ENCODE measurements at regions not wholly inside any gene's neighbourhood (a gene's known extent, or its start where the extent isn't known, plus 50 kb on each side); places are given as distances from the start of the nearest gene placed in this dataset.

DNA sequence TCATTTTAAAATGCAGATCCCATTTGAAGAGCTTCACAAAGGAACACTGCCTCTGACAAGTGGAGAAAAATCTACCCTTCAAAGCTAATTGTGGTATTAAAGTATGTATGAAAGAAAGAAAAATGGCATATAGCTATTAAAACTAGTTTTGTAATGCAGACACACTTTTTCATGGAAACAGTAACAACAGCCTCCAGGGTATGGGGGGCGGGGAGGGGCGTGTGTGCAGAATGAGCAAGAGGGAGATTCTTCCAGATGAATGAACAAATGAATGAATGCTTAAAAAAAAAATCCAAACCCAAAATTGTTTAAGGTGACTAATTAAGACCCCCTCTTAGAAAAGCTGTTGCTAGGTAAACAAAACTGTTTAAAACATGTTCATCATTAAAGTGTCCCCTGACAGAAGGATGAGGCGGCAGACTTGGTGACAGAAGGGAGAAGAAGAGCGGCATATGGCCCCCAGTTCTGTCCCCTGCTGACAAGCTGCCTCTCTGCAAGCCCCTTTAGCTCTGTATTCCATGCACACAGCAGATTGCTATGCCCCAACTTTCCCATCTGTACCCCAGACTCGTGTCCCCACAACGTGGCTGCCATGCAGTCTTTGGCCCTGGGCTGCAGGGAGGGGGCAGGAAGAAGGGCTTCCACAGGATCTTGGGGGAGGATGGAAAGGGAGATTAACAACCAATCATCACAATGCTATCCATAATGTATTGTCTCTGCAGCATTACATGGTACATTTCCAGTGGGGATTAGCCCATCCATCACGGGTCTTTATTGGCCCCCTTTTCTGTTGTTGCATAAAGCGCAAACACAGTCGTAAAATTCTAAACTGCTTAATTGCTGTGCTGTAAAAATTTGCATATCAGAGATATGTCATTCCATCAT is 108.4 kb upstream of the OLIG3 start:
- no peaks in the 10 kb centered on the region for H3K4me1 ChIP-seq
- ATAC-seq (no peak), DNase-seq (no peak)
- H3K27me3 ChIP-seq, result no peaks in the 10 kb centered on the region
- TF ChIP-seq CTCF (IDR thresholded peaks at IDR 0.05), result no peak
- no peak for TF ChIP-seq POLR2A (IDR thresholded peaks at IDR 0.05)
- WGBS (ENCODE audit: insufficient coverage, low coverage, low lambda C conversion rate, missing lambda C conversion rate), result 49% methylated on average over 8 of the region's 9 CpGs
- no peak overlapping the region for H3K27ac ChIP-seq
- no peak overlapping the region for H3K4me3 ChIP-seq
- no peaks in the 10 kb centered on the region for H3K9me3 ChIP-seq
- H3K36me3 ChIP-seq, result no peaks in the 10 kb centered on the region
- intact Hi-C loops (cut with DNase I), result no loop called here

- ATAC-seq, result no peak
- TF ChIP-seq POLR2A (IDR thresholded peaks at IDR 0.05) (no peak), CTCF (IDR thresholded peaks at IDR 0.05) (no peak)
- H3K4me3 ChIP-seq, result no peak overlapping the region
- H3K4me1 ChIP-seq, result no peaks in the 10 kb centered on the region
- intact Hi-C loops (cut with DNase I), result no loop called here
- 60% methylated on average over 2 of the region's 2 CpGs for WGBS (ENCODE audit: insufficient coverage, low coverage, low lambda C conversion rate, missing lambda C conversion rate)
- no peaks in the 10 kb centered on the region for H3K9me3 ChIP-seq
- H3K27me3 ChIP-seq, result no peaks in the 10 kb centered on the region
- H3K36me3 ChIP-seq, result no peaks in the 10 kb centered on the region
- no peak overlapping the region for H3K27ac ChIP-seq
- DNase-seq, result no peak
These were observed 116.5 kb upstream of the OLIG3 start for GRCh38 chr6:137610702-137611101.

DNA sequence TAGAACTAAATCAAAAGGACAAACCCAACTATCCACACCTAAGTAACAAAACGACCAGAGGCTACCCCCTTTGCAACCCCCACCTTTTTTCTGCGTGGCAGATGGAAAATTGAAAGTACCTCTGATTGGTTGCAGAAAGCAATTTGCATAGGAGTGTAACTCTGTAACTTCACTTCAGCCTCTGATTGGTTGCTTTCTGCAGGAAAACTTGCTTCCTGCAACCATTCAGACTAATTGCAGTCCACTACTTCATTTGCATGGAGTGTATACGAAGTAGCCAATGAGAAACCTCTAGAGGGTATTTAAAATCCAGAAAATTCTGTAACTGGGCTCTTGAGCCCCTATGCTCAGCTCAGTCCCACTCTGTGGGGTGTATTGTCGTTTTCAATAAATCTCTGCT is 129.1 kb upstream of the OLIG3 start:
- Histone ChIP-seq H3K27me3 (no peaks in the 10 kb centered on the region), H3K9me3 (no peaks in the 10 kb centered on the region), H3K4me1 (no peaks in the 10 kb centered on the region), H3K4me3 (no peak overlapping the region), H3K36me3 (no peaks in the 10 kb centered on the region), H3K27ac (no peak overlapping the region)
- ATAC-seq (no peak), DNase-seq (no peak)
- 29% methylated on average over 4 of the region's 4 CpGs for WGBS (ENCODE audit: insufficient coverage, low coverage, low lambda C conversion rate, missing lambda C conversion rate)
- TF ChIP-seq POLR2A (IDR thresholded peaks at IDR 0.05) (no peak), CTCF (IDR thresholded peaks at IDR 0.05) (no peak)
- intact Hi-C loops (cut with DNase I), result no loop called here

DNA sequence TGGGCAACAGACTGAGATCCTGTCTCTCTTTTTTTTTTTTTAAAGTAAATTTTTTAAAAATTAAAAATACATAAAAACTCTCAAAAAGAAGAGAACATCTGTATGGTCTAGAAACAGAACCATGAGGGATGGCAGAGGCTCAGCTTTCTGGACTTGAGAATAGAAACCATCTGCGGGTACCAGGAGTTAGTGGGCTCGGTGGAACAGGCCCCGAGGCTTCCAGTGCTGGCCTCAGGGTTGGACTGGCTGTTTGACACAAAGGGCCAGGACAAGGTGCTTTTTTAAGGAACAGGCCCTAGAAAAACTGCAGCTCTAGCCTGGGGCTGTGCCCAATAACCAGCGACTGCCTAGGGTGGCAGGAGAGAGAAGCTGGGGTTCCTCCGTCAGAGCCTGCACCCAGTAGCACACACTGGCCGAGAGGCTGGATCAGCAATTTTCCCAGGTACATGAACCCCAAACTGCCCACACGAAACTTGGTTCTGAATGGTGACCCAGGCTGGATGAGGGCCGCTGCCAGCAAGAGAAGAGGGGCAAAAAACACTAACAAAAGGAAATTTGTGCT is 131.0 kb upstream of the OLIG3 start:
- TF ChIP-seq POLR2A (IDR thresholded peaks at IDR 0.05), result no peak
- no peak for TF ChIP-seq CTCF (IDR thresholded peaks at IDR 0.05)
- intact Hi-C loops (cut with DNase I), result no loop called here

More for the DNA sequence above, 131.0 kb upstream of the OLIG3 start:
- Histone ChIP-seq H3K4me3 (no peak overlapping the region), H3K4me1 (no peaks in the 10 kb centered on the region), H3K36me3 (no peaks in the 10 kb centered on the region), H3K27ac (no peak overlapping the region), H3K27me3 (no peaks in the 10 kb centered on the region), H3K9me3 (no peaks in the 10 kb centered on the region)
- 90% methylated on average over 3 of the region's 8 CpGs for whole genome bisulfite sequencing (ENCODE audit: insufficient coverage, low coverage, low lambda C conversion rate, missing lambda C conversion rate)
- ATAC-seq, result no peak
- no peak for DNase-seq

All from right lobe of liver (tissue), 6 donors.